Spleen (tissue), 7 donors: ENCODE measurements at regions not wholly inside any gene's neighbourhood (a gene's known extent, or its start where the extent isn't known, plus 50 kb on each side); places are given as distances from the start of the nearest gene placed in this dataset.

ENCODE experiments used
- POLR2A ChIP-seq, 3 donors: fragments of 450-650 bp; IDR thresholded peaks; one replicate each; pipeline ENCODE4 v1.5.1; 2017; ENCODE audit warnings: antibody characterized with exemption in 3 of 3, mild to moderate bottlenecking in 1 of 3
- POLR2AphosphoS5 ChIP-seq, 3 donors: sonication (generic); formaldehyde crosslinking; IDR thresholded peaks; one replicate each; pipeline ENCODE4 v1.5.1; 2017; ENCODE audit warnings: antibody characterized with exemption in 3 of 3
- TF ChIP-seq, protein P1 (sequence below), 11 experiments: fragments of 200-600 bp in 7 of 11; fragments of 450-650 bp in 4 of 11; sonication (generic) in 4 of 11; IDR thresholded peaks in 8 of 11; conservative IDR thresholded peaks in 3 of 11; 1 replicate in 7 of 11; 2 replicates in 4 of 11; pipeline versions ENCODE4 v1.4.0 to v1.8.0; 2016 to 2021; ENCODE audit warnings: antibody characterized with exemption in 11 of 11, inconsistent platforms in 4 of 11, mild to moderate bottlenecking in 1 of 11
- donor health status: DM: no; HTN: no; CAD: no; lungs with moderate emphysema.
- donor health status: DM: no; HTN: no; CAD: no.
- donor health status: DM: no; HTN: no; CAD: no.

DNA sequence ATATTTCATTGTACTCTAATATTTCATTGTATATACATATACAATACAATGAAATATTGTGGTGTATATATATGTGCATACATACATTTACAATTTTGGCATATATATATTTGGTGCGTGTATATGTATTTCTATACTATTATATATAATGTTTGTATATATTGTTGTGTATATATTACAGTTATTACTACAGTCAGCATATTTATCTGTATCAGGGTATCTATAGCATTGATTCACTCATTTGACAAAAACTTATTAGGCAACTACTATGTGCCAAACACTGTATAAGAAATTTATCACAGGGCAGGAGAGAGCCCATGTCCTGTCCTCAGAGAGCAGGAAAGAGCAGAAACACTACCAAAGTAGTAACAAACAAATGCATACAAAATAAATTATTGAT is 910.6 kb downstream of the QKI start:
- TF ChIP-seq, protein P1, sequence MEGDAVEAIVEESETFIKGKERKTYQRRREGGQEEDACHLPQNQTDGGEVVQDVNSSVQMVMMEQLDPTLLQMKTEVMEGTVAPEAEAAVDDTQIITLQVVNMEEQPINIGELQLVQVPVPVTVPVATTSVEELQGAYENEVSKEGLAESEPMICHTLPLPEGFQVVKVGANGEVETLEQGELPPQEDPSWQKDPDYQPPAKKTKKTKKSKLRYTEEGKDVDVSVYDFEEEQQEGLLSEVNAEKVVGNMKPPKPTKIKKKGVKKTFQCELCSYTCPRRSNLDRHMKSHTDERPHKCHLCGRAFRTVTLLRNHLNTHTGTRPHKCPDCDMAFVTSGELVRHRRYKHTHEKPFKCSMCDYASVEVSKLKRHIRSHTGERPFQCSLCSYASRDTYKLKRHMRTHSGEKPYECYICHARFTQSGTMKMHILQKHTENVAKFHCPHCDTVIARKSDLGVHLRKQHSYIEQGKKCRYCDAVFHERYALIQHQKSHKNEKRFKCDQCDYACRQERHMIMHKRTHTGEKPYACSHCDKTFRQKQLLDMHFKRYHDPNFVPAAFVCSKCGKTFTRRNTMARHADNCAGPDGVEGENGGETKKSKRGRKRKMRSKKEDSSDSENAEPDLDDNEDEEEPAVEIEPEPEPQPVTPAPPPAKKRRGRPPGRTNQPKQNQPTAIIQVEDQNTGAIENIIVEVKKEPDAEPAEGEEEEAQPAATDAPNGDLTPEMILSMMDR (IDR thresholded peaks at IDR 0.05 in 8 of 11, conservative IDR thresholded peaks at IDR 0.05 in 3 of 11) = no peak
- no peak for TF ChIP-seq POLR2AphosphoS5 (IDR thresholded peaks at IDR 0.05)
- no peak for TF ChIP-seq POLR2A (IDR thresholded peaks at IDR 0.05)
